ENCODE measurements at regions not wholly inside any gene's neighbourhood (a gene's known extent, or its start where the extent isn't known, plus 50 kb on each side); places are given as distances from the start of the nearest gene placed in this dataset.

GRCh38 chr4:111115881-111116280 lies 493.0 kb upstream of the PITX2 start:
- Histone ChIP-seq H3K27me3 (no peaks in the 10 kb centered on the region), H3K4me1 (no peaks in the 10 kb centered on the region), H3K4me3 (no peak overlapping the region), H3K9me3 (no peaks in the 10 kb centered on the region), H3K27ac (no peak overlapping the region), H3K36me3 (no peaks in the 10 kb centered on the region)
- TF ChIP-seq EP300 (IDR thresholded peaks at IDR 0.05) = no peak
- no peak for TF ChIP-seq POLR2A (IDR thresholded peaks at IDR 0.05)
- no peak for TF ChIP-seq POLR2AphosphoS5 (IDR thresholded peaks at IDR 0.05)
- no peak for TF ChIP-seq CTCF (IDR thresholded peaks at IDR 0.05)
- 56 to 85% methylated on average over 4 of the region's 4 CpGs for WGBS, 2 donors (ENCODE audit: low coverage in 1 of 2)
- no peak for ATAC-seq

- H3K4me3 ChIP-seq = no peak overlapping the region
- no peak for ATAC-seq
- TF ChIP-seq POLR2A (IDR thresholded peaks at IDR 0.05) (no peak), POLR2AphosphoS5 (IDR thresholded peaks at IDR 0.05) (no peak), CTCF (IDR thresholded peaks at IDR 0.05) (no peak), EP300 (IDR thresholded peaks at IDR 0.05) (no peak)
These were observed 497.3 kb upstream of the PITX2 start for GRCh38 chr4:111120191-111120590.

GRCh38 chr4:111126340-111126739 lies 503.5 kb upstream of the PITX2 start:
- 82 to 100% methylated on average over 1 to 2 of the region's 2 CpGs for WGBS, 2 donors (ENCODE audit: low coverage in 1 of 2)
- no peaks in the 10 kb centered on the region for H3K36me3 ChIP-seq
- no peak for ATAC-seq

More at GRCh38 chr4:111120191-111120590, 497.3 kb upstream of the PITX2 start:
- H3K27ac ChIP-seq = no peak overlapping the region
- no peaks in the 10 kb centered on the region for H3K4me1 ChIP-seq
- H3K36me3 ChIP-seq = no peaks in the 10 kb centered on the region
- H3K27me3 ChIP-seq = no peaks in the 10 kb centered on the region
- H3K9me3 ChIP-seq = peaks cover 0 to 3% (median 0%) of the 10 kb centered on the region in 3 donors

GRCh38 chr4:111127841-111128240 lies 505.0 kb upstream of the PITX2 start:
- no peak for ATAC-seq
- H3K4me3 ChIP-seq = no peak overlapping the region
- H3K9me3 ChIP-seq = peaks cover 0 to 3% (median 0%) of the 10 kb centered on the region in 3 donors
- no peaks in the 10 kb centered on the region for H3K4me1 ChIP-seq
- H3K27ac ChIP-seq = no peak overlapping the region
- H3K27me3 ChIP-seq = no peaks in the 10 kb centered on the region
- WGBS, 2 donors (ENCODE audit: low coverage in 1 of 2) = 69 to 82% methylated on average over 4 to 5 of the region's 5 CpGs
- TF ChIP-seq POLR2A (IDR thresholded peaks at IDR 0.05) = no peak
- no peak for TF ChIP-seq POLR2AphosphoS5 (IDR thresholded peaks at IDR 0.05)
- TF ChIP-seq EP300 (IDR thresholded peaks at IDR 0.05) = no peak
- H3K36me3 ChIP-seq = no peaks in the 10 kb centered on the region

More at GRCh38 chr4:111126340-111126739, 503.5 kb upstream of the PITX2 start:
- Histone ChIP-seq H3K27ac (no peak overlapping the region), H3K9me3 (peaks cover 0 to 3% (median 0%) of the 10 kb centered on the region in 3 donors), H3K4me3 (no peak overlapping the region), H3K4me1 (no peaks in the 10 kb centered on the region), H3K27me3 (no peaks in the 10 kb centered on the region)
- TF ChIP-seq EP300 (IDR thresholded peaks at IDR 0.05) (no peak), POLR2A (IDR thresholded peaks at IDR 0.05) (no peak), CTCF (IDR thresholded peaks at IDR 0.05) (no peak), POLR2AphosphoS5 (IDR thresholded peaks at IDR 0.05) (no peak)

- TF ChIP-seq POLR2A (IDR thresholded peaks at IDR 0.05) (no peak), CTCF (IDR thresholded peaks at IDR 0.05) (no peak), POLR2AphosphoS5 (IDR thresholded peaks at IDR 0.05) (no peak), EP300 (IDR thresholded peaks at IDR 0.05) (no peak)
- Histone ChIP-seq H3K27me3 (no peaks in the 10 kb centered on the region), H3K4me1 (no peaks in the 10 kb centered on the region), H3K4me3 (no peak overlapping the region), H3K9me3 (peaks cover 0 to 3% (median 0%) of the 10 kb centered on the region in 3 donors), H3K36me3 (no peaks in the 10 kb centered on the region), H3K27ac (no peak overlapping the region)
- 92% methylated on average over 1 of the region's 1 CpG; no CpG with 5 or more reads in 1 of the 2 donors for WGBS, 2 donors (ENCODE audit: low coverage in 1 of 2)
- ATAC-seq = no peak
These were observed 505.4 kb upstream of the PITX2 start for GRCh38 chr4:111128327-111128726.
